OCI-LY7 (cell line): ENCODE measurements at regions not wholly inside any gene's neighbourhood (a gene's known extent, or its start where the extent isn't known, plus 50 kb on each side); places are given as distances from the start of the nearest gene placed in this dataset.

Experiments used
- BruUV-seq: library from RNA; stranded (reverse); fragments of 400-500 nt; replicated peaks from 2 replicates; lab custom pipeline; 2021; lab: Mats Ljungman, UMichigan
- CTCF ChIA-PET: fragments of 300-600 bp; sonication (Branson Sonifier 250); formaldehyde crosslinking; loops from one replicate; lab custom pipeline; 2022; ENCODE audit warnings: antibody characterized with exemption; ENCODE audit not compliant: unreplicated experiment; lab: Charles Lee
- POLR2A ChIA-PET: fragments of 300-600 bp; sonication (Branson Sonifier 250); formaldehyde crosslinking; loops from one replicate; lab custom pipeline; 2022; ENCODE audit warnings: antibody characterized with exemption; lab: Charles Lee
- DNase-seq: peaks from one replicate; pipeline ENCODE4 v3.0.0-alpha.2; 2015; ENCODE audit warnings: low spot score
- H2AFZ ChIP-seq: fragments of 200-600 bp; sonication (generic), shearing (Covaris generic); 2 replicates; pipeline ENCODE4 v1.6.1; 2014; ENCODE audit warnings: mild to moderate bottlenecking, antibody characterized with exemption, low read length, moderate library complexity
- H3K27ac ChIP-seq: fragments of 200-600 bp; sonication (generic); 2 replicates; pipeline ENCODE4 v1.5.1; 2014; ENCODE audit warnings: mixed run types, low read depth, mild to moderate bottlenecking, moderate library complexity, low read length, inconsistent platforms; ENCODE audit not compliant: poor library complexity, severe bottlenecking
- H3K36me3 ChIP-seq: fragments of 200-600 bp; sonication (generic); 2 replicates; pipeline ENCODE4 v1.6.1; 2014; ENCODE audit warnings: mild to moderate bottlenecking, antibody characterized with exemption, low read length, moderate library complexity, mixed read lengths; ENCODE audit not compliant: insufficient read depth
- H3K4me1 ChIP-seq: fragments of 200-600 bp; sonication (generic); 2 replicates; pipeline ENCODE4 v1.5.1; 2014; ENCODE audit warnings: mild to moderate bottlenecking, low read length; ENCODE audit not compliant: insufficient read depth, poor library complexity, severe bottlenecking
- H3K4me2 ChIP-seq: fragments of 200-600 bp; sonication (generic); 2 replicates; pipeline ENCODE4 v1.6.1; 2014; ENCODE audit warnings: mild to moderate bottlenecking, low read length
- H3K4me3 ChIP-seq: fragments of 200-600 bp; sonication (generic); 2 replicates; pipeline ENCODE4 v1.5.1; 2014; ENCODE audit warnings: mild to moderate bottlenecking, low read depth, low read length; ENCODE audit not compliant: poor library complexity, severe bottlenecking
- H3K79me2 ChIP-seq: fragments of 200-600 bp; sonication (generic); 2 replicates; pipeline ENCODE4 v1.6.1; 2016; ENCODE audit warnings: low read depth, mild to moderate bottlenecking, low read length, moderate library complexity, mixed read lengths; ENCODE audit not compliant: insufficient read depth
- H3K9me2 ChIP-seq: fragments of 200-600 bp; sonication (generic); 2 replicates; pipeline ENCODE4 v1.6.1; 2016; ENCODE audit warnings: mild to moderate bottlenecking, low read length, mixed read lengths; ENCODE audit not compliant: insufficient read depth
- H3K9me3 ChIP-seq: fragments of 200-600 bp; sonication (generic); 2 replicates; pipeline ENCODE4 v1.6.1; 2014; ENCODE audit warnings: mild to moderate bottlenecking, mixed run types, low read length, mixed read lengths
- H4K20me1 ChIP-seq: fragments of 200-600 bp; sonication (generic); 2 replicates; pipeline ENCODE4 v1.6.1; 2014; ENCODE audit warnings: mild to moderate bottlenecking, antibody characterized with exemption, low read length, moderate library complexity, mixed read lengths; ENCODE audit not compliant: insufficient read depth
- CTCF ChIP-seq: fragments of 200-600 bp; sonication (generic); conservative IDR thresholded peaks from 2 replicates; pipeline ENCODE4 v1.5.1; 2014; ENCODE audit warnings: mild to moderate bottlenecking, antibody characterized with exemption, low read length, moderate library complexity, mixed read lengths
- EZH2phosphoT487 ChIP-seq: fragments of 200-600 bp; sonication (generic); IDR thresholded peaks from 2 replicates; pipeline ENCODE4 v1.6.1; 2018; ENCODE audit warnings: low read depth, borderline replicate concordance, mild to moderate bottlenecking, mixed run types, antibody characterized with exemption, low read length, moderate library complexity, mixed read lengths
- intact Hi-C: fragments of 100-400 bp; cut with micrococcal nuclease; formaldehyde crosslinking; loops from one replicate; pipeline ENCODE4 v1.10.0; 2022; ENCODE audit not compliant: unreplicated experiment

- no peaks in the 10 kb centered on the region for H4K20me1 ChIP-seq
- H3K79me2 ChIP-seq: no peaks in the 10 kb centered on the region
- H3K4me2 ChIP-seq: no peak overlapping the region
- H2AFZ ChIP-seq: no peak overlapping the region
- intact Hi-C loops: no loop called here
- no peak for DNase-seq
- no TSS peak for BruUV-seq
- H3K9me3 ChIP-seq: no peaks in the 10 kb centered on the region
- H3K4me1 ChIP-seq: no peaks in the 10 kb centered on the region
- no peak overlapping the region for H3K4me3 ChIP-seq
- ChIA-PET CTCF (no interaction called here), POLR2A (no interaction called here)
- TF ChIP-seq CTCF: no peak
- no peak for TF ChIP-seq EZH2phosphoT487
- H3K36me3 ChIP-seq: no peaks in the 10 kb centered on the region
- H3K9me2 ChIP-seq: no peaks in the 10 kb centered on the region
- no peak overlapping the region for H3K27ac ChIP-seq
Measured at GRCh38 chr7:53500076-53500475, 464.6 kb downstream of the POM121L12 start.

- no TSS peak for BruUV-seq
- Histone ChIP-seq H4K20me1 (no peaks in the 10 kb centered on the region), H3K4me2 (no peak overlapping the region), H3K4me3 (no peak overlapping the region), H3K9me2 (no peaks in the 10 kb centered on the region), H3K27ac (no peak overlapping the region), H3K79me2 (no peaks in the 10 kb centered on the region), H3K9me3 (no peaks in the 10 kb centered on the region), H2AFZ (no peak overlapping the region), H3K36me3 (no peaks in the 10 kb centered on the region), H3K4me1 (no peaks in the 10 kb centered on the region)
- TF ChIP-seq CTCF (no peak), EZH2phosphoT487 (no peak)
- intact Hi-C loops: no loop called here
- ChIA-PET CTCF (no interaction called here), POLR2A (no interaction called here)
- no peak for DNase-seq
Measured at GRCh38 chr7:53504914-53505313, 469.5 kb downstream of the POM121L12 start.

- Histone ChIP-seq H2AFZ (no peak overlapping the region), H3K4me1 (no peaks in the 10 kb centered on the region), H3K27ac (no peak overlapping the region), H3K9me2 (no peaks in the 10 kb centered on the region), H3K79me2 (no peaks in the 10 kb centered on the region), H3K4me2 (no peak overlapping the region), H4K20me1 (no peaks in the 10 kb centered on the region), H3K9me3 (no peaks in the 10 kb centered on the region), H3K36me3 (no peaks in the 10 kb centered on the region), H3K4me3 (no peak overlapping the region)
- no peak for TF ChIP-seq EZH2phosphoT487
- TF ChIP-seq CTCF: no peak
- intact Hi-C loops: no loop called here
- BruUV-seq: no TSS peak
- DNase-seq: no peak
- ChIA-PET POLR2A (no interaction called here), CTCF (no interaction called here)
Measured at GRCh38 chr7:53518319-53518718, 482.9 kb downstream of the POM121L12 start.
